ENCODE measurements at regions not wholly inside any gene's neighbourhood (a gene's known extent, or its start where the extent isn't known, plus 50 kb on each side); places are given as distances from the start of the nearest gene placed in this dataset.

- no peak for DNase-seq (ENCODE audit: low read depth in 2 of 3, low spot score in 2 of 3)
Measured at GRCh38 chr18:78128004-78128403, 851.6 kb upstream of the SALL3 start.

GRCh38 chr18:78129260-78129659, 850.4 kb upstream of the SALL3 start:
- no peak for DNase-seq (ENCODE audit: low read depth in 2 of 3, low spot score in 2 of 3)

GRCh38 chr18:78130232-78131195, 849.1 kb upstream of the SALL3 start:
- no peak for DNase-seq (ENCODE audit: low read depth in 2 of 3, low spot score in 2 of 3)

GRCh38 chr18:78133729-78134128, 845.9 kb upstream of the SALL3 start:
- DNase-seq (ENCODE audit: low read depth in 2 of 3, low spot score in 2 of 3): no peak

- no peak for DNase-seq (ENCODE audit: low read depth in 2 of 3, low spot score in 2 of 3)
Measured at GRCh38 chr18:78136986-78137385, 842.6 kb upstream of the SALL3 start.

- DNase-seq (ENCODE audit: low read depth in 2 of 3, low spot score in 2 of 3): no peak
Measured at GRCh38 chr18:78138983-78139496, 840.6 kb upstream of the SALL3 start.

- no peak for DNase-seq (ENCODE audit: low read depth in 2 of 3, low spot score in 2 of 3)
Measured at GRCh38 chr18:78140294-78140693, 839.3 kb upstream of the SALL3 start.

GRCh38 chr18:78144669-78145068, 834.9 kb upstream of the SALL3 start:
- DNase-seq (ENCODE audit: low read depth in 2 of 3, low spot score in 2 of 3): no peak

- DNase-seq (ENCODE audit: low read depth in 2 of 3, low spot score in 2 of 3): no peak
Measured at GRCh38 chr18:78145096-78145495, 834.5 kb upstream of the SALL3 start.

- DNase-seq (ENCODE audit: low read depth in 2 of 3, low spot score in 2 of 3): no peak
Measured at GRCh38 chr18:78146136-78147085, 833.2 kb upstream of the SALL3 start.

GRCh38 chr18:78150590-78150989, 829.0 kb upstream of the SALL3 start:
- DNase-seq (ENCODE audit: low read depth in 2 of 3, low spot score in 2 of 3): no peak

GRCh38 chr18:78151234-78151633, 828.4 kb upstream of the SALL3 start:
- DNase-seq (ENCODE audit: low read depth in 2 of 3, low spot score in 2 of 3): no peak

- DNase-seq (ENCODE audit: low read depth in 2 of 3, low spot score in 2 of 3): no peak
Measured at GRCh38 chr18:78151948-78152725, 827.5 kb upstream of the SALL3 start.

- DNase-seq (ENCODE audit: low read depth in 2 of 3, low spot score in 2 of 3): no peak
Measured at GRCh38 chr18:78153362-78153761, 826.3 kb upstream of the SALL3 start.

- DNase-seq (ENCODE audit: low read depth in 2 of 3, low spot score in 2 of 3): no peak
Measured at GRCh38 chr18:78154444-78154843, 825.2 kb upstream of the SALL3 start.

GRCh38 chr18:78154853-78155252, 824.8 kb upstream of the SALL3 start:
- DNase-seq (ENCODE audit: low read depth in 2 of 3, low spot score in 2 of 3): no peak

GRCh38 chr18:78156466-78156865, 823.2 kb upstream of the SALL3 start:
- DNase-seq (ENCODE audit: low read depth in 2 of 3, low spot score in 2 of 3): no peak

GRCh38 chr18:78158943-78159342, 820.7 kb upstream of the SALL3 start:
- no peak for DNase-seq (ENCODE audit: low read depth in 2 of 3, low spot score in 2 of 3)

- no peak for DNase-seq (ENCODE audit: low read depth in 2 of 3, low spot score in 2 of 3)
Measured at GRCh38 chr18:78159397-78159796, 820.2 kb upstream of the SALL3 start.

GRCh38 chr18:78160961-78161656, 818.5 kb upstream of the SALL3 start:
- DNase-seq (ENCODE audit: low read depth in 2 of 3, low spot score in 2 of 3): no peak
